Sigmoid colon (tissue), 4 donors: ENCODE measurements at regions not wholly inside any gene's neighbourhood (a gene's known extent, or its start where the extent isn't known, plus 50 kb on each side); places are given as distances from the start of the nearest gene placed in this dataset.

ENCODE experiments used
- POLR2A ChIP-seq, 2 donors: fragments of 450-650 bp; IDR thresholded peaks; one replicate each; pipeline ENCODE4 v1.6.1; 2016; ENCODE audit warnings: antibody characterized with exemption in 2 of 2, mild to moderate bottlenecking in 2 of 2, moderate library complexity in 2 of 2
- POLR2AphosphoS5 ChIP-seq, 4 donors: sonication (generic); formaldehyde crosslinking; IDR thresholded peaks; one replicate each; pipeline ENCODE4 v1.6.1; 2017; ENCODE audit warnings: antibody characterized with exemption in 4 of 4
- TF ChIP-seq, protein P1 (sequence below), 4 experiments: fragments of 450-650 bp in 3 of 4; fragments of 200-600 bp in 1 of 4; IDR thresholded peaks; one replicate each; pipeline ENCODE4 v1.5.1; 2016 to 2019; ENCODE audit warnings: antibody characterized with exemption in 4 of 4, mild to moderate bottlenecking in 3 of 4, moderate library complexity in 2 of 4

GRCh38 chr4:179112441-179113170 is 1670.4 kb upstream of the AGA start:
- TF ChIP-seq, protein P1, sequence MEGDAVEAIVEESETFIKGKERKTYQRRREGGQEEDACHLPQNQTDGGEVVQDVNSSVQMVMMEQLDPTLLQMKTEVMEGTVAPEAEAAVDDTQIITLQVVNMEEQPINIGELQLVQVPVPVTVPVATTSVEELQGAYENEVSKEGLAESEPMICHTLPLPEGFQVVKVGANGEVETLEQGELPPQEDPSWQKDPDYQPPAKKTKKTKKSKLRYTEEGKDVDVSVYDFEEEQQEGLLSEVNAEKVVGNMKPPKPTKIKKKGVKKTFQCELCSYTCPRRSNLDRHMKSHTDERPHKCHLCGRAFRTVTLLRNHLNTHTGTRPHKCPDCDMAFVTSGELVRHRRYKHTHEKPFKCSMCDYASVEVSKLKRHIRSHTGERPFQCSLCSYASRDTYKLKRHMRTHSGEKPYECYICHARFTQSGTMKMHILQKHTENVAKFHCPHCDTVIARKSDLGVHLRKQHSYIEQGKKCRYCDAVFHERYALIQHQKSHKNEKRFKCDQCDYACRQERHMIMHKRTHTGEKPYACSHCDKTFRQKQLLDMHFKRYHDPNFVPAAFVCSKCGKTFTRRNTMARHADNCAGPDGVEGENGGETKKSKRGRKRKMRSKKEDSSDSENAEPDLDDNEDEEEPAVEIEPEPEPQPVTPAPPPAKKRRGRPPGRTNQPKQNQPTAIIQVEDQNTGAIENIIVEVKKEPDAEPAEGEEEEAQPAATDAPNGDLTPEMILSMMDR (IDR thresholded peaks at IDR 0.05) = no peak
- TF ChIP-seq POLR2A (IDR thresholded peaks at IDR 0.05) = no peak
- TF ChIP-seq POLR2AphosphoS5 (IDR thresholded peaks at IDR 0.05) = no peak
